Esophagus (tissue), 2 donors: ENCODE measurements at regions not wholly inside any gene's neighbourhood (a gene's known extent, or its start where the extent isn't known, plus 50 kb on each side); places are given as distances from the start of the nearest gene placed in this dataset.

Experiments used
- H3K27ac ChIP-seq, 2 donors: one replicate each; pipeline ENCODE4 v1.5.1; 2013; ENCODE audit warnings: low read depth in 2 of 2, mild to moderate bottlenecking in 2 of 2, inconsistent platforms in 1 of 2, low read length in 1 of 2, moderate library complexity in 1 of 2
- H3K27me3 ChIP-seq, 2 donors: one replicate each; pipeline ENCODE4 v1.6.1; 2013; ENCODE audit warnings: low read length in 2 of 2, control low read depth in 1 of 2, mild to moderate bottlenecking in 1 of 2; ENCODE audit not compliant: insufficient read depth in 2 of 2, control insufficient read depth in 1 of 2
- H3K36me3 ChIP-seq, 2 donors: one replicate each; pipeline ENCODE4 v1.6.1; 2013; ENCODE audit warnings: low read length in 1 of 2; ENCODE audit not compliant: control insufficient read depth in 2 of 2, insufficient read depth in 2 of 2
- H3K4me1 ChIP-seq, 2 donors: one replicate each; pipeline ENCODE4 v1.6.1; 2013; ENCODE audit warnings: low read length in 1 of 2; ENCODE audit not compliant: control insufficient read depth in 2 of 2, insufficient read depth in 2 of 2
- H3K4me3 ChIP-seq, 2 donors: one replicate each; pipeline ENCODE4 v1.5.1; 2013; ENCODE audit warnings: low read length in 2 of 2, mild to moderate bottlenecking in 2 of 2, low read depth in 1 of 2, moderate library complexity in 1 of 2
- H3K9me3 ChIP-seq, 2 donors: one replicate each; pipeline ENCODE4 v1.6.1; 2013; ENCODE audit warnings: mild to moderate bottlenecking in 2 of 2, low read depth in 1 of 2, low read length in 1 of 2, moderate library complexity in 1 of 2; ENCODE audit not compliant: control insufficient read depth in 2 of 2, insufficient read depth in 1 of 2
- WGBS, 2 donors: extraction: QIAGEN DNeasy Blood & Tissue Kit; methylation state at CpG; one replicate each; pipeline ENCODE4 v1.1.7; 2013; 5-methylcytosine and 5-hydroxymethylcytosine counted together
- donor health status: healthy with polysubstance abuse.
- donor health status: Bipolar disorder and iron deficiency.

- no peaks in the 10 kb centered on the region for H3K27me3 ChIP-seq
- peaks cover 0 to under 1% of the 10 kb centered on the region in 2 donors for H3K9me3 ChIP-seq
- WGBS, 2 donors = 69 to 82% methylated on average over 2 of the region's 2 CpGs
- H3K36me3 ChIP-seq = no peaks in the 10 kb centered on the region
- H3K4me3 ChIP-seq = no peak overlapping the region
- no peak overlapping the region for H3K27ac ChIP-seq
- H3K4me1 ChIP-seq = no peaks in the 10 kb centered on the region
Measured at GRCh38 chr20:52565614-52566013, 374.0 kb upstream of the ZFP64 start.

- Histone ChIP-seq H3K27me3 (no peaks in the 10 kb centered on the region), H3K27ac (no peak overlapping the region), H3K4me1 (no peaks in the 10 kb centered on the region), H3K9me3 (peaks cover 0 to 7% of the 10 kb centered on the region in 2 donors), H3K4me3 (no peak overlapping the region), H3K36me3 (no peaks in the 10 kb centered on the region)
- 88 to 92% methylated on average over 4 of the region's 4 CpGs for WGBS, 2 donors
Measured at GRCh38 chr20:52564594-52564993, 373.0 kb upstream of the ZFP64 start.

GRCh38 chr20:52552181-52552872 lies 360.7 kb upstream of the ZFP64 start:
- no peaks in the 10 kb centered on the region for H3K36me3 ChIP-seq

GRCh38 chr20:52542131-52542530 lies 350.6 kb upstream of the ZFP64 start:
- Histone ChIP-seq H3K36me3 (no peaks in the 10 kb centered on the region), H3K27me3 (no peaks in the 10 kb centered on the region)
- 73 to 79% methylated on average over 4 of the region's 4 CpGs for WGBS, 2 donors

More at GRCh38 chr20:52552181-52552872, 360.7 kb upstream of the ZFP64 start:
- Histone ChIP-seq H3K27ac (no peak overlapping the region), H3K27me3 (no peaks in the 10 kb centered on the region), H3K4me3 (no peak overlapping the region), H3K9me3 (no peaks in the 10 kb centered on the region), H3K4me1 (no peaks in the 10 kb centered on the region)
- WGBS, 2 donors = 50 to 58% methylated on average over 12 of the region's 12 CpGs

GRCh38 chr20:52540509-52540908 lies 348.9 kb upstream of the ZFP64 start:
- WGBS, 2 donors = 56 to 73% methylated on average over 1 of the region's 1 CpG
- H3K36me3 ChIP-seq = no peaks in the 10 kb centered on the region
- no peak overlapping the region for H3K27ac ChIP-seq
- no peaks in the 10 kb centered on the region for H3K4me1 ChIP-seq
- H3K9me3 ChIP-seq = no peaks in the 10 kb centered on the region
- H3K4me3 ChIP-seq = no peak overlapping the region
- H3K27me3 ChIP-seq = no peaks in the 10 kb centered on the region

More at GRCh38 chr20:52542131-52542530, 350.6 kb upstream of the ZFP64 start:
- Histone ChIP-seq H3K9me3 (no peaks in the 10 kb centered on the region), H3K4me3 (no peak overlapping the region), H3K4me1 (no peaks in the 10 kb centered on the region), H3K27ac (no peak overlapping the region)

- Histone ChIP-seq H3K9me3 (no peaks in the 10 kb centered on the region), H3K36me3 (no peaks in the 10 kb centered on the region)
Measured at GRCh38 chr20:52539891-52540290, 348.3 kb upstream of the ZFP64 start.

GRCh38 chr20:52536841-52537400 lies 345.3 kb upstream of the ZFP64 start:
- 78 to 82% methylated on average over 8 of the region's 8 CpGs for WGBS, 2 donors
- no peaks in the 10 kb centered on the region for H3K4me1 ChIP-seq

More at GRCh38 chr20:52539891-52540290, 348.3 kb upstream of the ZFP64 start:
- H3K27ac ChIP-seq = no peak overlapping the region
- H3K4me1 ChIP-seq = no peaks in the 10 kb centered on the region
- no peaks in the 10 kb centered on the region for H3K27me3 ChIP-seq
- WGBS, 2 donors = 65 to 81% methylated on average over 2 of the region's 2 CpGs
- H3K4me3 ChIP-seq = no peak overlapping the region

GRCh38 chr20:52536040-52536439 lies 344.5 kb upstream of the ZFP64 start:
- H3K36me3 ChIP-seq = no peaks in the 10 kb centered on the region
- H3K4me3 ChIP-seq = no peak overlapping the region
- H3K27me3 ChIP-seq = peaks cover 0 to 5% of the 10 kb centered on the region in 2 donors
- H3K4me1 ChIP-seq = no peaks in the 10 kb centered on the region
- no peaks in the 10 kb centered on the region for H3K9me3 ChIP-seq
- no peak overlapping the region for H3K27ac ChIP-seq
- WGBS, 2 donors = 90 to 93% methylated on average over 1 of the region's 1 CpG

More at GRCh38 chr20:52536841-52537400, 345.3 kb upstream of the ZFP64 start:
- H3K9me3 ChIP-seq = no peaks in the 10 kb centered on the region
- H3K36me3 ChIP-seq = no peaks in the 10 kb centered on the region
- no peak overlapping the region for H3K4me3 ChIP-seq
- H3K27me3 ChIP-seq = no peaks in the 10 kb centered on the region
- H3K27ac ChIP-seq = no peak overlapping the region

GRCh38 chr20:52534616-52535015 lies 343.0 kb upstream of the ZFP64 start:
- no peak overlapping the region for H3K27ac ChIP-seq
- no peak overlapping the region for H3K4me3 ChIP-seq
- WGBS, 2 donors = 85% methylated on average over 4 of the region's 4 CpGs
- H3K9me3 ChIP-seq = no peaks in the 10 kb centered on the region
- H3K27me3 ChIP-seq = peaks cover 0 to 5% of the 10 kb centered on the region in 2 donors
- H3K36me3 ChIP-seq = no peaks in the 10 kb centered on the region
- no peaks in the 10 kb centered on the region for H3K4me1 ChIP-seq

- Histone ChIP-seq H3K4me3 (no peak overlapping the region), H3K36me3 (no peaks in the 10 kb centered on the region), H3K27ac (no peak overlapping the region), H3K9me3 (no peaks in the 10 kb centered on the region), H3K4me1 (no peaks in the 10 kb centered on the region), H3K27me3 (peaks cover 0 to 8% of the 10 kb centered on the region in 2 donors)
- 85 to 87% methylated on average over 1 of the region's 1 CpG for WGBS, 2 donors
Measured at GRCh38 chr20:52533401-52533800, 341.8 kb upstream of the ZFP64 start.
